ENCODE measurements at regions not wholly inside any gene's neighbourhood (a gene's known extent, or its start where the extent isn't known, plus 50 kb on each side); places are given as distances from the start of the nearest gene placed in this dataset.
"Not testable (repeated sequence)": the region's sequence is repeated elsewhere in the genome, so short reads cannot be mapped to it uniquely, and the experiment has no call there.

- DNase-seq, result not testable (repeated sequence)
Measured at GRCh38 chr1:2851918-2852317, 50.4 kb upstream of the TTC34 start.

GRCh38 chr1:2853711-2854110 lies 52.2 kb upstream of the TTC34 start:
- no peak for DNase-seq

- DNase-seq, result no peak
Measured at GRCh38 chr1:2854151-2854550, 52.7 kb upstream of the TTC34 start.

- no peak for DNase-seq
Measured at GRCh38 chr1:2854611-2855010, 53.1 kb upstream of the TTC34 start.

- no peak for DNase-seq
Measured at GRCh38 chr1:2855206-2856065, 53.9 kb upstream of the TTC34 start.

GRCh38 chr1:2856066-2856390 lies 54.5 kb upstream of the TTC34 start:
- no peak for DNase-seq

GRCh38 chr1:2856676-2857375 lies 55.3 kb upstream of the TTC34 start:
- no peak for DNase-seq

- no peak for DNase-seq
Measured at GRCh38 chr1:2857521-2857920, 56.0 kb upstream of the TTC34 start.

GRCh38 chr1:2858676-2859075 lies 57.2 kb upstream of the TTC34 start:
- DNase-seq, result no peak

- no peak for DNase-seq
Measured at GRCh38 chr1:2859219-2859880, 57.9 kb upstream of the TTC34 start.

- no peak for DNase-seq
Measured at GRCh38 chr1:2859881-2860430, 58.5 kb upstream of the TTC34 start.

- DNase-seq, result no peak
Measured at GRCh38 chr1:2860476-2861142, 59.1 kb upstream of the TTC34 start.

GRCh38 chr1:2861143-2861987 lies 59.9 kb upstream of the TTC34 start:
- DNase-seq, result no peak

GRCh38 chr1:2861988-2862813 lies 60.7 kb upstream of the TTC34 start:
- no peak for DNase-seq

GRCh38 chr1:2862814-2863647 lies 61.5 kb upstream of the TTC34 start:
- no peak for DNase-seq

- no peak for DNase-seq
Measured at GRCh38 chr1:2863648-2863963, 62.1 kb upstream of the TTC34 start.

GRCh38 chr1:2864203-2864905 lies 62.9 kb upstream of the TTC34 start:
- no peak for DNase-seq

- DNase-seq, result no peak
Measured at GRCh38 chr1:2865000-2865399, 63.5 kb upstream of the TTC34 start.

GRCh38 chr1:2865571-2866421 lies 64.3 kb upstream of the TTC34 start:
- no peak for DNase-seq

All from stimulated activated CD4-positive, alpha-beta T cell treated with anti-CD3 and anti-CD28 coated beads, Interleukin-15, amount 100 ng/mL, for 24 hours (primary cell).